GM23338 (cell line): ENCODE measurements at regions not wholly inside any gene's neighbourhood (a gene's known extent, or its start where the extent isn't known, plus 50 kb on each side); places are given as distances from the start of the nearest gene placed in this dataset.

Experiments used
- ATAC-seq: fragments of 200-7000 bp; cut with Tn5 transposase; 3 replicates; pipeline ENCODE4 v1.9.1; 2020
- DNase-seq: peaks from one replicate; pipeline ENCODE4 v3.0.0-alpha.2; 2015; ENCODE audit warnings: low spot score
- H2AFZ ChIP-seq: fragments of 200-600 bp; sonication (generic); 2 replicates; pipeline ENCODE4 v1.8.0; 2016; ENCODE audit warnings: antibody characterized with exemption, mild to moderate bottlenecking, moderate library complexity
- H3F3A ChIP-seq: fragments of 200-600 bp; sonication (generic); replicated peaks from 2 replicates; pipeline ENCODE4 v1.8.0; 2017; ENCODE audit warnings: antibody characterized with exemption, mixed run types, low read depth
- H3K27ac ChIP-seq: fragments of 200-600 bp; sonication (generic); 2 replicates; pipeline ENCODE4 v1.6.1; 2016; ENCODE audit warnings: low read depth
- H3K27me3 ChIP-seq: fragments of 200-600 bp; sonication (generic); 2 replicates; pipeline ENCODE4 v1.8.0; 2016; ENCODE audit warnings: mild to moderate bottlenecking, mixed run types, moderate library complexity; ENCODE audit not compliant: insufficient read depth
- H3K36me3 ChIP-seq: fragments of 200-600 bp; sonication (generic); 2 replicates; pipeline ENCODE4 v1.8.0; 2016; ENCODE audit warnings: mild to moderate bottlenecking; ENCODE audit not compliant: insufficient read depth
- H3K4me1 ChIP-seq: fragments of 200-600 bp; sonication (generic); 2 replicates; pipeline ENCODE4 v1.8.0; 2016; ENCODE audit warnings: mild to moderate bottlenecking, moderate library complexity; ENCODE audit not compliant: insufficient read depth
- H3K4me2 ChIP-seq: fragments of 200-600 bp; sonication (generic); 2 replicates; pipeline ENCODE4 v1.7.1; 2017; ENCODE audit warnings: mixed run types
- H3K4me3 ChIP-seq: fragments of 200-600 bp; sonication (generic); 2 replicates; pipeline ENCODE4 v1.6.1; 2016; ENCODE audit warnings: mixed run types
- H3K79me2 ChIP-seq: fragments of 200-600 bp; sonication (generic); replicated peaks from 2 replicates; pipeline ENCODE4 v1.8.0; 2017; ENCODE audit warnings: mild to moderate bottlenecking; ENCODE audit not compliant: insufficient read depth
- H3K9me2 ChIP-seq: fragments of 200-600 bp; sonication (generic); 2 replicates; pipeline ENCODE4 v1.8.0; 2017; ENCODE audit not compliant: insufficient read depth
- H4K20me1 ChIP-seq: fragments of 200-600 bp; sonication (generic); replicated peaks from 2 replicates; pipeline ENCODE4 v1.8.0; 2017; ENCODE audit warnings: mild to moderate bottlenecking; ENCODE audit not compliant: insufficient read depth
- H3K27ac Mint-ChIP-seq: 2 replicates; pipeline ENCODE4 v1.8.0; 2020; ENCODE audit warnings: inconsistent platforms, mild to moderate bottlenecking, moderate library complexity, mixed read lengths
- H3K27me3 Mint-ChIP-seq: 3 replicates; pipeline ENCODE4 v1.8.0; 2022; ENCODE audit warnings: low read depth, mild to moderate bottlenecking, moderate library complexity, mixed read lengths, inconsistent platforms; ENCODE audit not compliant: insufficient read depth, poor library complexity
- H3K36me3 Mint-ChIP-seq: 3 replicates; pipeline ENCODE4 v1.8.0; 2021; ENCODE audit warnings: low read depth, mild to moderate bottlenecking, inconsistent platforms, moderate library complexity, mixed read lengths
- H3K4me1 Mint-ChIP-seq: 3 replicates; pipeline ENCODE4 v1.8.0; 2020; ENCODE audit warnings: mild to moderate bottlenecking, inconsistent platforms, mixed read lengths
- H3K4me3 Mint-ChIP-seq: 3 replicates; pipeline ENCODE4 v1.8.0; 2021; ENCODE audit warnings: moderate library complexity, mild to moderate bottlenecking, inconsistent platforms, mixed read lengths
- H3K9me3 Mint-ChIP-seq: 3 replicates; pipeline ENCODE4 v1.8.0; 2020; ENCODE audit warnings: moderate library complexity, mild to moderate bottlenecking, inconsistent platforms, mixed read lengths
- CREB1 ChIP-seq: fragments of 250-450 bp; sonication (Bioruptor Pico); IDR thresholded peaks from 2 replicates; pipeline ENCODE4 v1.5.0; 2020; ENCODE audit warnings: low read depth, mild to moderate bottlenecking, moderate library complexity
- CTCF ChIP-seq, 2 experiments: fragments of 200-600 bp in 1 of 2; sonication (generic) in 1 of 2; conservative IDR thresholded peaks; 2 replicates each; pipeline versions ENCODE4 v1.5.1 to v1.6.1; 2016 to 2017; ENCODE audit warnings: antibody characterized with exemption in 2 of 2, low read depth in 2 of 2, mild to moderate bottlenecking in 2 of 2, moderate library complexity in 1 of 2
- EZH2 ChIP-seq: fragments of 200-600 bp; sonication (generic); IDR thresholded peaks from one replicate; pipeline ENCODE4 v1.8.0; 2017; ENCODE audit warnings: antibody characterized with exemption, mild to moderate bottlenecking, low read depth; ENCODE audit not compliant: unreplicated experiment
- EZH2phosphoT487 ChIP-seq: fragments of 200-600 bp; sonication (generic); IDR thresholded peaks from one replicate; pipeline ENCODE4 v1.8.1; 2018; ENCODE audit warnings: antibody characterized with exemption; ENCODE audit not compliant: unreplicated experiment
- JUNB ChIP-seq: IDR thresholded peaks from one replicate; pipeline ENCODE4 v1.6.1; 2016; ENCODE audit warnings: antibody characterized with exemption; ENCODE audit not compliant: unreplicated experiment
- NANOG ChIP-seq: IDR thresholded peaks from 2 replicates; pipeline ENCODE4 v1.6.1; 2016; ENCODE audit warnings: antibody characterized with exemption, borderline replicate concordance
- POLR2AphosphoS5 ChIP-seq: IDR thresholded peaks from 2 replicates; pipeline ENCODE4 v1.6.1; 2016; ENCODE audit warnings: antibody characterized with exemption, low read depth
- REST ChIP-seq: IDR thresholded peaks from one replicate; pipeline ENCODE4 v1.6.1; 2018; ENCODE audit warnings: antibody characterized with exemption; ENCODE audit not compliant: unreplicated experiment
- STAT1 ChIP-seq: IDR thresholded peaks from one replicate; pipeline ENCODE4 v1.6.1; 2016; ENCODE audit warnings: antibody characterized with exemption; ENCODE audit not compliant: unreplicated experiment
- ZNF114 ChIP-seq: fragments of 250-450 bp; sonication (Bioruptor Pico); IDR thresholded peaks from 2 replicates; pipeline ENCODE4 v1.5.0; 2020; ENCODE audit warnings: mild to moderate bottlenecking, moderate library complexity
- ZNF462 ChIP-seq: fragments of 250-450 bp; sonication (Bioruptor Pico); IDR thresholded peaks from 2 replicates; pipeline ENCODE4 v1.5.0; 2020; ENCODE audit warnings: mild to moderate bottlenecking, moderate library complexity

GRCh38 chr18:78890388-78890787 is 89.2 kb upstream of the SALL3 start:
- no peak overlapping the region for H3K4me2 ChIP-seq
- no peak overlapping the region for H3K27ac Mint-ChIP-seq
- no peak overlapping the region for H3K4me3 ChIP-seq
- no peaks in the 10 kb centered on the region for H3F3A ChIP-seq
- peaks cover 3% of the 10 kb centered on the region for H3K27me3 Mint-ChIP-seq
- no peaks in the 10 kb centered on the region for H3K4me1 ChIP-seq
- no peaks in the 10 kb centered on the region for H3K79me2 ChIP-seq
- no peak for DNase-seq
- no peaks in the 10 kb centered on the region for H3K4me1 Mint-ChIP-seq
- H3K36me3 Mint-ChIP-seq: peaks cover 33% of the 10 kb centered on the region
- H3K36me3 ChIP-seq: peaks cover 9% of the 10 kb centered on the region; the same call in 1 of the 2 replicates
- peaks cover 97% of the 10 kb centered on the region for H3K9me3 Mint-ChIP-seq
- H3K4me3 Mint-ChIP-seq: no peak overlapping the region
- ATAC-seq: no peak
- H2AFZ ChIP-seq: no peak overlapping the region
- H3K27me3 ChIP-seq: no peaks in the 10 kb centered on the region
- no peaks in the 10 kb centered on the region for H3K9me2 ChIP-seq
- H4K20me1 ChIP-seq: no peaks in the 10 kb centered on the region
- no peak overlapping the region for H3K27ac ChIP-seq
- TF ChIP-seq CTCF (conservative IDR thresholded peaks at IDR 0.05; ENCODE audit: low read depth in 2 of 2) (no peak), ZNF114 (no peak), STAT1 (no peak), NANOG (no peak), ZNF462 (CRISPR knock-in tag) (no peak), CREB1 (CRISPR knock-in tag) (no peak), EZH2phosphoT487 (no peak), JUNB (no peak), REST (no peak), EZH2 (no peak), POLR2AphosphoS5 (no peak)
